Body of pancreas (tissue), 4 donors: ENCODE measurements at regions not wholly inside any gene's neighbourhood (a gene's known extent, or its start where the extent isn't known, plus 50 kb on each side); places are given as distances from the start of the nearest gene placed in this dataset.

Experiments used
- ATAC-seq: fragments of 150-250 bp; one replicate; pipeline ENCODE4 v1.9.1; 2016
- DNase-seq, 4 donors: peaks; one replicate each; pipeline ENCODE4 v3.0.0-alpha.2; 2019
- H3K27ac ChIP-seq, 4 donors: fragments of 200-600 bp; sonication (generic); 1 replicate in 3 of 4; 2 replicates in 1 of 4; pipeline versions ENCODE4 v1.5.1 to v1.6.1; 2016 to 2019; ENCODE audit warnings: mild to moderate bottlenecking in 1 of 4, mixed read lengths in 1 of 4, moderate library complexity in 1 of 4
- H3K27me3 ChIP-seq, 2 donors: fragments of 200-600 bp; sonication (generic); one replicate each; pipeline ENCODE4 v1.6.0; 2016; ENCODE audit warnings: mild to moderate bottlenecking in 1 of 2
- H3K36me3 ChIP-seq, 2 donors: fragments of 200-600 bp; sonication (generic); replicated peaks in 1 of 2; 2 replicates each; pipeline ENCODE4 v1.5.1; 2016; ENCODE audit warnings: low read depth in 2 of 2; ENCODE audit not compliant: insufficient read depth in 1 of 2
- H3K4me1 ChIP-seq: fragments of 200-600 bp; sonication (generic); one replicate; pipeline ENCODE4 v1.6.0; 2016
- H3K4me3 ChIP-seq, 2 donors: fragments of 200-600 bp; sonication (generic); 1 replicate in 1 of 2; 2 replicates in 1 of 2; pipeline ENCODE4 v1.5.1; 2016 to 2019
- H3K9me3 ChIP-seq, 3 donors: fragments of 200-600 bp; sonication (generic); 1 replicate in 2 of 3; 2 replicates in 1 of 3; pipeline ENCODE4 v1.5.1; 2016
- POLR2A ChIP-seq, 3 donors: fragments of 450-650 bp; IDR thresholded peaks; one replicate each; pipeline ENCODE4 v1.6.1; 2016; ENCODE audit warnings: antibody characterized with exemption in 3 of 3, mild to moderate bottlenecking in 2 of 3
- WGBS, 2 donors: methylation state at CpG; one replicate each; pipeline ENCODE4 v1.1.5; 2017; 5-methylcytosine and 5-hydroxymethylcytosine counted together
- intact Hi-C: fragments of 100-400 bp; cut with DNase I; formaldehyde crosslinking; loops from one replicate; pipeline ENCODE4 v1.15.1; 2023
- TF ChIP-seq, protein P1 (sequence below), 7 experiments: fragments of 450-650 bp in 4 of 7; fragments of 200-600 bp in 3 of 7; sonication (generic) in 3 of 7; IDR thresholded peaks; one replicate each; pipeline ENCODE4 v1.5.1; 2016 to 2019; ENCODE audit warnings: antibody characterized with exemption in 7 of 7

DNA sequence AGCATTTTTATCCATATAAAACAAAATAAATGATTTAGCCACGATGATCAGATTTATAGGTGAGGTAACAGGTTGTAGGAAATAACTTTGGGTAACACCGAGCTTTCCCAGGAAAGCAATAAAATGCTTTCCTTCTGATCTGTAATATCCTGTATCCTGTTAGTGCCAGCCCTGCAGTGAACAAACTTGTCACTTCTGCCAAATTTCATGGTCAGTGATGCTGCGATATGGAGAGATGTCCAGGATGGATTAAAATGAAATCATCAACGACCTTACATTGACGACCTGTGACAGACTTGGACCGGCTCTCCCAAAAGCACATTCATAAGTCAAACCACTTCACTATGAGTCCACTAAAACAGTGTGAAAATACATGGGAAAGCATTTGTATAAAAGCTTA, 608.0 kb upstream of the NRP1 start:
- Histone ChIP-seq H3K4me1 (no peaks in the 10 kb centered on the region), H3K4me3 (no peak overlapping the region), H3K36me3 (no peaks in the 10 kb centered on the region), H3K27me3 (no peaks in the 10 kb centered on the region), H3K9me3 (no peaks in the 10 kb centered on the region), H3K27ac (no peak overlapping the region)
- TF ChIP-seq, protein P1, sequence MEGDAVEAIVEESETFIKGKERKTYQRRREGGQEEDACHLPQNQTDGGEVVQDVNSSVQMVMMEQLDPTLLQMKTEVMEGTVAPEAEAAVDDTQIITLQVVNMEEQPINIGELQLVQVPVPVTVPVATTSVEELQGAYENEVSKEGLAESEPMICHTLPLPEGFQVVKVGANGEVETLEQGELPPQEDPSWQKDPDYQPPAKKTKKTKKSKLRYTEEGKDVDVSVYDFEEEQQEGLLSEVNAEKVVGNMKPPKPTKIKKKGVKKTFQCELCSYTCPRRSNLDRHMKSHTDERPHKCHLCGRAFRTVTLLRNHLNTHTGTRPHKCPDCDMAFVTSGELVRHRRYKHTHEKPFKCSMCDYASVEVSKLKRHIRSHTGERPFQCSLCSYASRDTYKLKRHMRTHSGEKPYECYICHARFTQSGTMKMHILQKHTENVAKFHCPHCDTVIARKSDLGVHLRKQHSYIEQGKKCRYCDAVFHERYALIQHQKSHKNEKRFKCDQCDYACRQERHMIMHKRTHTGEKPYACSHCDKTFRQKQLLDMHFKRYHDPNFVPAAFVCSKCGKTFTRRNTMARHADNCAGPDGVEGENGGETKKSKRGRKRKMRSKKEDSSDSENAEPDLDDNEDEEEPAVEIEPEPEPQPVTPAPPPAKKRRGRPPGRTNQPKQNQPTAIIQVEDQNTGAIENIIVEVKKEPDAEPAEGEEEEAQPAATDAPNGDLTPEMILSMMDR (IDR thresholded peaks at IDR 0.05), result no peak
- no peak for TF ChIP-seq POLR2A (IDR thresholded peaks at IDR 0.05)
- ATAC-seq (no peak), DNase-seq (no peak)
- intact Hi-C loops, result no loop called here
- 84 to 87% methylated on average over 6 of the region's 6 CpGs for WGBS, 2 donors

- no peaks in the 10 kb centered on the region for H3K9me3 ChIP-seq
- no peak for DNase-seq
- WGBS, 2 donors, result 81 to 82% methylated on average over 3 of the region's 3 CpGs
- intact Hi-C loops, result no loop called here
- no peak overlapping the region for H3K27ac ChIP-seq
- no peaks in the 10 kb centered on the region for H3K36me3 ChIP-seq
- no peak overlapping the region for H3K4me3 ChIP-seq
- ATAC-seq, result no peak
- TF ChIP-seq POLR2A (IDR thresholded peaks at IDR 0.05), result no peak
- TF ChIP-seq, protein P1 (IDR thresholded peaks at IDR 0.05), result no peak
- no peaks in the 10 kb centered on the region for H3K4me1 ChIP-seq
- H3K27me3 ChIP-seq, result no peaks in the 10 kb centered on the region
These were observed 605.4 kb upstream of the NRP1 start for GRCh38 chr10:33939892-33940291.

GRCh38 chr10:33939410-33939809, 604.9 kb upstream of the NRP1 start:
- Histone ChIP-seq H3K9me3 (no peaks in the 10 kb centered on the region), H3K4me3 (no peak overlapping the region), H3K27ac (no peak overlapping the region), H3K27me3 (no peaks in the 10 kb centered on the region), H3K4me1 (no peaks in the 10 kb centered on the region), H3K36me3 (no peaks in the 10 kb centered on the region)
- DNase-seq (no peak), ATAC-seq (no peak)
- WGBS, 2 donors, result 86 to 88% methylated on average over 4 of the region's 4 CpGs
- intact Hi-C loops, result no loop called here
- no peak for TF ChIP-seq POLR2A (IDR thresholded peaks at IDR 0.05)
- TF ChIP-seq, protein P1 (IDR thresholded peaks at IDR 0.05), result no peak

DNA sequence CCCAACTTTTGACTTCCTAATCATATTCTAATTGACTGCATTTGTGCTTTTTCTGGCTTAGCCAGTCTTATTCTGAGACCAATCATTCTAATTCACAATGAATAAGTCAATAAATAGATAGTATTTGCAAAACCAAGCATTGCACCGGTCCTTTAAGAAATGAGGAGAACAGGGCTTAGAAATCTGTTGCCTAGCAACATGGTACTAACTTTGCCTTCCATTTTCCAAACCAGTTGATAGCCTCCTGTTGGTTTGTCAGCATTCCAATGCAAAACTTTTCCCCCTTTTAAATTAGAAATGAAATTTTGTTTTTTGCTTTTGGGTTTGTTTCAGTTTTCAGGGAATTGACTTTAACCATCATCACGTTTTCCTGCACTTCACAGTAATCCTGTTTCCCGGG, 603.5 kb upstream of the NRP1 start:
- intact Hi-C loops, result no loop called here

More for the DNA sequence above, 603.5 kb upstream of the NRP1 start:
- Histone ChIP-seq H3K36me3 (no peaks in the 10 kb centered on the region), H3K4me1 (no peaks in the 10 kb centered on the region), H3K27ac (no peak overlapping the region), H3K9me3 (no peaks in the 10 kb centered on the region), H3K4me3 (no peak overlapping the region), H3K27me3 (no peaks in the 10 kb centered on the region)
- no peak for DNase-seq
- no peak for ATAC-seq
- WGBS, 2 donors, result 36 to 57% methylated on average over 3 of the region's 3 CpGs
- TF ChIP-seq, protein P1 (IDR thresholded peaks at IDR 0.05), result no peak
- no peak for TF ChIP-seq POLR2A (IDR thresholded peaks at IDR 0.05)
